Pons (tissue), 1 donor: ENCODE measurements at regions not wholly inside any gene's neighbourhood (a gene's known extent, or its start where the extent isn't known, plus 50 kb on each side); places are given as distances from the start of the nearest gene placed in this dataset.
A peak's percentile ranks its signal among the peaks of the same experiment; 100 is the strongest.

Experiments used
- DNase-seq: peaks from one replicate; pipeline ENCODE4 v3.0.0-alpha.2; 2016; ENCODE audit warnings: low spot score

DNA sequence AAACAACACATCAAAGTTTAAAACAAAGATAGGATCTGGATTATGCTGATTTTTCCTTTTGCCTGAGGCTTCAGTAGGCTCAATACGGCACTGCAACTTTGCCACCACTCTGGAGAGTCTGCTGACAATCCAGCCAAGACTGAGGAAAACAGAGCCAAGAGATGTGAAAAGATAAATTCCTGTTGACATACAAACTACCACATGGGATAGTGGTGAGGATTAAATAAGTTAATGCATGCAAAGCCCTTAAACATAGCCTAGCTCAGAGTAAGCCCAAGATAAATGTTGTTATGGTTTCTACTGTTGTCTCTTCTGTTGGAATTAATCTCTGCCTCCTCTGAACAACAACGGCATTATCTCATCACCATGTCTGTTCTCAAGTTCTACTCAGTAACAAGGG lies 245.9 kb upstream of the LMCD1 start:
- DNase-seq, result no peak

DNA sequence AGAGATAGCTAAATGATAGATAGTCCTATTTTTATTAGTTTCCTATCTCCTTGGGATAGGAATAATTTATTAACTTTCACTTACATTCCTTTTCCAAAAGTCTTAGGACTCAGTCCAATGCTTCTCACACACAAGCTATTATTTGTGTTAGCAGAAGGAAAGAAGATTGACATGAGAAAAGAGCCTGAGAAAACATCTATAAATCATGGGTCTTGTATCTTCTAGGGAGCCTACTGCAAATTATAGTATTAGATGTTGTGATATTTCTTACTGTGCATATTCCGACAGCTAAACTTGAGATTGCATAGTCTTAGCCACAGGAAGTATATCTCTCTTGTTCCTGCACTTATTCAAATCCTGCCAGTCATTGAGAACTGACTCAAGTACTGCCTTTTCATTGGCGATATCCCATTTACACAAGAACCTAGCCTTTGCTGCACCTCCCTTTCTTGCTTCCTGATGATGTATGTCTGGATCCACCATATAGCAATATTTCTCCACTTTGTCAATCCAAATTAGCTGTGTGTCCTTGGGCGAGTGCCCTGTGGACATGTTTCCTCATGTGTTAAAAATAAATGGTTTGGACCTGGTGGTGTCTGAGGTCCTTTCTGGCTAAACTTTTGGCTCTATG lies 245.1 kb upstream of the LMCD1 start:
- no peak for DNase-seq

DNA sequence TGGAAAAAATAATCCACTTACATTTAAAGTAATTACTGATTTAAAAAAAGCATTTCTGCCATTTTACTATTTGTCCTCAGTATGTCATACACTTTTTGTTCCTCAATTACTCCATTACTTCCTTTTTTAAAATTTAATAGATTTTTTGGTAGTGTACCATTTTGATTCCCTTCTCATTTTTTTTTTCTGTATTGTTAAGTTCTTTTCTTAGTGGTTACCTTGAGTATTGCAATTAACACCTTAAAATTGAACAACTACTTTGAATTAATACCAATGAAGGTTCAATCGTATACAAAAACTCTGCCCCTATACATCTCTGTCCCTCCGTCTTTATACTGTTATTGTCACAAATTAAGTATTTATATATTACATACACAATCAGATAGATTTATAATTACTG lies 240.6 kb upstream of the LMCD1 start:
- no peak for DNase-seq

DNA sequence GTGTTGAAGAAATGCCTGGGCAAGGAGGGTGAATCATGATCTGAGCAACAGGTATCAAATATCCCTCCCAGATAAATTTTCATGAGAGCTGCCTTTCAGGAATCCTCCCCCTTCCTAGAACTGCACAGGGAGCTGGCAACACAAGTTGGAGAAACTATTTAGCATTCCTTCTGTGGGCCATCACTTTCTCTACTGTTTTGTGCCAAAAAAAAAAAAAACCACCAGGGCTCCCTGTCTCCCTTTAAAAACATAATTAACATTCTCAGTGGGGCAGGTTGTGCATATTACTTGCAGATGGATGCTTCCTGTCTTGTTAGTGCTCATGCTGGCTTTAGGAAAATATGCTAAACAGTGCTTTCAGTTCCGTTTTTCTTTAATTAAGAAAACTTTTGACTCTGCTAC lies 234.9 kb upstream of the LMCD1 start:
- no peak for DNase-seq

DNA sequence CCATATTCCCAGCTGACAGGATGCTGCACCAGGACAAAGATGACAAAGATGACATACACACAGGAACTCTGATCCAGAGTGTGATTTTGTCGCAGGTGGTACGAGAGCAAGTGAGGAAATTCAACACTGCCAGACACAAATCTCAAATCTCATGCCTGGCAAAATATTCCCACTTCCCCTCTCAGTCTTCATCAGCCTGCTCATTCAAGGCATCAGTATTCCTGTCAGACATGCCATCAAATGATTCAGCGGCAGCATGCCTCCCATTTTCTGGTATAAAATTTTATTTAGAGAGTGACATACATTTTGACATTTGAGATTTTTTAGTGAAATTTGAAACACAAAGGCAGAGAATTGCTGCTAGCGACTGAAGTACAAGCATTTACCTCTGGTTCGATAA lies 228.1 kb upstream of the LMCD1 start:
- DNase-seq, result no peak

DNA sequence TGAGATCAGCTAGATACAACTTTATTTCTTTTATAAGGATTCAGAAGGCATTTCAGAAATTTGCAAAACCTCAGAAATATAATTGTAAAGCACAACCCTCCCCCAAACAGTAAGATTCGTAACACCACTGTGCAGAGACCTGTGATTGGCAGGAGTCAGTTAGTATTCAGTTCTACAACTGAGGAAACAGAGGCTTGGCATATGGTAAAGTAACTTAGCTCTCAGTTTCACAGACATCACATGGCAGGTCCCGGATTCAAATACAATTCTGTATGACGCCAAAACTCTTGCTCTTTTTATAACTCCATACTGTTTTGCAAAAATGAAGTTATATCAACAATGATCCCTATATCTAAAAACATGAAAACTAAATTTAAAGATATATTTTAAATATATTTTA lies 225.6 kb upstream of the LMCD1 start:
- no peak for DNase-seq

DNA sequence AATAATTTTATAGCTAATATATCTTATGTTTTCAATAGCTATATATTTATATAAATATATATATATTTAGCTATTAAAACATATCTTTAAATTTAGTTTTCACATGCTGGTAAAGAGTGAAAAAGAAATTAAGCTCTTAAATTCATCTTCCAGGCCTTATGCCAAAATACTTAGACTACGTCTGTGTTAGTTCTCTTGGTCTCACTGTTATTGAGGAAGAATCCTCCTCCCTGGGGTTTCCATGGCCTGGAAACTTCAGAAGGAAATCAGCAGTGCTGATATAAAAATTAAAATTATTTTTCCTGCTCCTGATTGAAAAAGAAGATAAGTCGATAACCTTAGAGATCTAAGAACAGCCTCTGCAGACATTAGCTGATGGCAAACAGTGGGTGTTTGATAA lies 225.1 kb upstream of the LMCD1 start:
- no peak for DNase-seq

DNA sequence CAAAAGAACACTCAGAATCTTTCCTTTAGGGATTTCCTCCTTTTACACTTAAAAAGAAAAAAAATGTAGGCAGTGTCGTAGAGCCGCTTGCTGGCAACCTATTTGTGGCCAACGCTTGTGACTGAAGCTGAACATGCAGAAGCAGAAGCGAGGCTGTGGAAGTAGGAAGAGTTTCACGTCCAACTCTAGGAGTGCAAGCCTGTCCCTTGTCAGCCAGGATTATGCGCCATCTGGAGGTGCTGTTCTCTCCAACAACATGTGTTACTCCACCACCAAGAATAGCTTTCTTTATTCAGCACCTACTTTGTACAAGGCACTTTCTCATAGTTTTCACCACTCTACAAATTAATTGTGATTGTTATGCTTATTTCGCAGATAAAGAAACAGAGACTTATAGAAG lies 223.2 kb upstream of the LMCD1 start:
- DNase-seq, result no peak

DNA sequence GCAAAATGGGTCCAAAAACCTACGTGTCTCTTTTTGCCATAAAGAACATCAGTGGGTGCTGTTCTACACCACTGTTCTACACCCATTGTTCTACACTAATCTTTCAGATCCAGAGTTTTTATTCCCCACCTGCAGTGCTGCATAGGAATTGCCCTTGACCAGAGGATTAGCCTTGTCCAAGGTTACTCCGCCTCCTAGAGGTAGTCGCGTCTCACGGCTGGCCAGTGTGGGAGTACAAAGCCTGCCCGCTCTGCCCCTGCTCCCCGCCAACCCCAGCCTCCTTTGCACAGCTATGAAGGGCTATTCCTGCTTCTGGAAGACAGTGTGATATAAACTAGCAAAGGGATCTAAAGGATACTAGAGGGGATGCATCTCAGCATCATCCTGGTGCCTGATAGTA lies 222.1 kb upstream of the LMCD1 start:
- no peak for DNase-seq

DNA sequence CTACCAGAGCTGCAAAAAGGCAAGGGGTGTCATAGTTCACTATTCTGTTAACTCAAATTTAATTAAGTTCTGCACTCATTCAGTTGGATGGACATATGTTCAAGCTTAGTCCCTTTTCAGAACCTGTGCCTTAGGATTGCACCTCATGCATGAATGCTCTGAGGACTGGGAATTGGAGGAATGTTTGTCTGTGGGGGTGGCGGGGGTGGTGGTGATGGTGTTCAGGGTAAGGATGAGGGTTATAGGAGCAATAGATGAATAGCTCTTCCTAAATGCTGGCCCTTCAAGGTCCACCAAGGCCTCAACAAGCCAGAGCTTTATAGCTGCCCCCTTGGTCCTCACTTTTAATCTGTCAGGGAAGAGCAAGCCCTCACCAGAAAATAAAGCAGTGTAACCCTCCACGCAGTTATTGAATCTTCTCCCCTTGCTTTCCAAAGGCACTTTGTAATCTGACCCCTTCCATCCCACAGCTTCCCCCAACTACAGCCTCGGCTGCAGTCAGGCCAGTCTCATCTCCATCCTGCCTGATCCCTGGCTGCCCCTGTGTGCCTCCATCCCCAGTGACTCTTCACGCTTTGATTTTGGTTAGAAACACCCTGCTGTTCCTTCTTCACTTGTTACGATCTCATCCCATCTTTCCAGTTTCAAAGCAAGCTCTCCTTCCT lies 221.6 kb upstream of the LMCD1 start:
- DNase-seq, result no peak

DNA sequence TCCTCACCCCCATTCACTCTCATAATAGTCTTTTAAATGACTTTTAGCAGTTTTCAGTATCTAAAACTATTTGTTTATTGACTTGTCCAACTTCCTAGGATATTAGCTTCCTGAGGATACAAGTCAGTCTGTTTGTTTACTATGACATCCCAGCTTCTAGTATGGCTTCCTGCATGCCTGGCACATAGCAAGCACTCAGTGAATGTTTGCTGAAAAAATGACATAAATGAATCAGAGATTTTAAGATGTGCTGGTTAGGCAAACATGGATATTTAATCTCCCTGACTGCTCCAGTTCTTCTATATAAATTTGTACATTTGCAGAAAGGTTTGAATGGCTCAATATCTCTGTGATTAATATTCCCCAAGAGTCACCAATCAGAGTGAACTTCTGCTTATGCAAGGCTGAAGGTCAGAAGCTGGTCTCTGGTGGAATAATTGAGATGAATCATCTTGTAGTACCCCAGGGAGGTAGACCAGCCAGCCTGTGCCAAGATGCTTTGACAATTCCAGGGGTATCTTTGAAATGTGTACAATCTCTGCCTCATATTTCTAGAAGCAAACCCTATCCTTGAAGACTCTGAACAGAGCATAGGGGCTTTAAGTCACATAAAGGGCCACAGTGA lies 219.0 kb upstream of the LMCD1 start:
- DNase-seq, result no peak

DNA sequence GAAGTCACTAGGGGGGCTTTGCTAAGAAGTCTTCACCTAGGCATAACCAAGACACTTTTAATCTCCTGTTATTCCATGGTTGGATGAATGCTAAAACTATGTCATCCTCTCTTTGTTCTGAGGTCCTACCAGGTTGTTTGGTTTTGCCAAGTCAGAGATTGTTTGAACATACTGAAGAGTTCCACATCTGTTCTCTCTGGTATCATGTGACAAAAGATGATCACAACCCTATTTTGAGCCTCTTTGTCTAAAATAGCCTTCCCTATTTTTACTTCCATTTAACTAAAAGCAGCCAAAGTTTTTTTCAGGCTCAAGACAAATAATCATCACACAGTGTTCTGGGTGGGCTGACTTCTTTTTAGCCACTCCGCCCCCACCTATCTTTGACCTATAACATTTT lies 218.4 kb upstream of the LMCD1 start:
- no peak for DNase-seq

DNA sequence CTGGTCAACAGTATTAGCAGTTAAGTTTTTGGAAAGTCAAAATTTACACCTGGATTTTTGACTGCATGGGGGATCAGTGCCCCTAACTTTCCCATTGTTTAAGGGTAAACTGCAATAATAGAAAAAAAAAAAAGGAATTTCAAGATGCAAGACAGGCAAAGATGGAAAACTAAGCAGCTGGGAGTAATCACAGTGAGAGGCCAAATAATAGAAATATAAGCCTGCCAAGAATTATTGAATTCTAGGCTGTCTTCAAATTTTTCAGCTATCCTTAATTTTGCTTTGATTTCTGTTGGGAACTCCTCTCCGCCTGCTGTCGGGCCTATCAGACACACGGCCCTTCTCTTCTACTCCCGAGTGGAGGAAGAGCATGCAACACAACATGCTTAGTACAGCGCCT lies 215.5 kb upstream of the LMCD1 start:
- DNase-seq, result no peak

DNA sequence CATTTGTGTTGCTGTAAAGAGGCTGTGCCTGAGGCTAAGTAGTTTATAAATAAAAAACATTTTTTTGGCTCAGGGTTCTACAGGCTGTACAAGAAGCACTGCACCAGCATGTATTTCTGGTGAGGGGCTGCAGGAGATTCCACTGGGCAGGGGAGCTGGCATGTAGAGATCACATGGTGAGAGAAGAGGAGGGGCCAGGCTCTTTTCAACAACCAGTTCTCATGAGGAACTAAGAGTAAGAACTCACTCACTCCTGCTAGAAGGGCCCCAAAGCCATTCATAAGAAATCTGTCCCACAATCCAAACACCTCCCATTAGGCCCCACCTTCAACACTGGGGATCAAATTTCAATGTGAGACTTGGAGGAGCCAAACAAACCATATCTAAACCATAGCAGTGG lies 214.9 kb upstream of the LMCD1 start:
- no peak for DNase-seq

DNA sequence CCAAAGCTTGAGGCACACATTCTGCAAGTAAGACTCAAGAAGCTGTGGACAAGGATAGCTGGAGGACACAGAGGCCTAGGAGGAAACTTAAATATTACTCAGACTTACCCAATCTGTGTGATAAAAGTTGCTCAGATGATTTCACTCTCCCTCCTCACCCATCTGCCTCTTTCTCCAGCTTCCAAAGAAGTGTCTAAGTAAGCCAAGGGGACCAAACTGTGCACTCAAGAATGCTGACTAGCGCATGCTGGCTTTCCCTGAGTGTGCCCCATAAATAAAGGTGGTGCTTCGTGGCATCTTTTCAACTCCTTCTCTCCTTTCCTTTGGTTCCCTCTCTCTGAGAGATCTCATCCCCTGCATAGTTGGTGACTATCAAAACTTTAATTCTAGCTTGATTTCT lies 211.0 kb upstream of the LMCD1 start:
- no peak for DNase-seq

DNA sequence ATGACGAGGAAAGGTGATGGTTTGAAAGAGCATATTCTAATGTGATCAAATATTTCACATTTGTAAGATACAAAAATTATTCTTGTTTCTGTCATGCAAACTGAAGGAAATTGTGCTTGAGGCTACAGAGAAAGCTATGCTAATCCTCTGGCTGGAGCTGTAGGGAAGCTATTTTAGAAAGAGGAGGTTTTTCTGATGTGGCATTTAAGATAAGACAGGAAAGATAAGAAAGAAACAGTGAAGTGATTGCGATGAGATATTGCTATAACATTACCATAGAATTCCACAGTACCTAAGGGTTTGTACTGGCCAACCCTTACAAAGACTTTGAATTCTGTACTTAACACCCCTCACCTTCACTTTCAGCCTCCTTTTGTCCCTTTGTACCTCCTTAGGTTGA lies 205.2 kb upstream of the LMCD1 start:
- DNase-seq, result no peak

DNA sequence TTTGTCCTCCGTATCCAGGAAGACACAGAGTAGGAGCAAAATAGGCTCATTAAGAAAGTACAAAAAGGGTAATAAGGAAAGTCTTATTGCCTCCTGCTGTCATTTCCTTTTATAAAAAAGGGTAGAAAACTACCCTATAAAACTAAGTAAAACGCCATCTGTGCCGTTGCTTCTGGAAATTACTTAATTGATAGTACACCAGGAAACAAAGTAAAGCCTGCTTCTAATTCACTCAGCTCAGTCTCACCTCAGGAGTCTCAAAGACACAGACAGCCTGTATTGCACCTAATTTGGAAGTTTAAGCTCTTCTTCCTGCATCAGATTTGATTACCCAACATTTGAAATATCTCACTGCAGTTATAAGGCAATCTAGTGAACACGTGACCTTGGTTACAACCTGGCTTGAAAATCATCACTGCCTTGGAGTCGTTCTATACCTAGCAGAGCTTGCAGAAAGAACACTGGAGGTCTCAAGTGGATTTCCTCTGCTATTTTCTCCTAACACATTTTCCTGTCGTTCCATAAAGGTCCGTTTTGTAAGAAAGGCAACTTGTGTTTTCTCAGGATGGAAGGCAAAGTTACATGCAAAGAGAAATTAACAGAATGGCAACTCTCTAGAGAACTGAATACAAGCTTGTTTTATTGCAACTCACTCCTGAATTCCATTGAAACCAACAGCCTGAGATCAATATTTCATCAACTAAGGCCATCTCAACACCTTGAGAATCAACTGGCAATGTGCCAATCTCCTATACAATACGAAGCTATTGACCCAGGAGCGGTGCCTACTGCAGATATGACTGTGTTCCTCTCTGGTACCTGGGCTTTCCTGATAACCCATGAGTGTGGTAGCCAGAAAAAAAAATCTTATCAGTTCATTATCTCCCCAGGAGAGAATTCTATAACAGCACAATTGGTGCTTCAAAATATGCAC lies 203.3 kb upstream of the LMCD1 start:
- DNase-seq, result no peak

DNA sequence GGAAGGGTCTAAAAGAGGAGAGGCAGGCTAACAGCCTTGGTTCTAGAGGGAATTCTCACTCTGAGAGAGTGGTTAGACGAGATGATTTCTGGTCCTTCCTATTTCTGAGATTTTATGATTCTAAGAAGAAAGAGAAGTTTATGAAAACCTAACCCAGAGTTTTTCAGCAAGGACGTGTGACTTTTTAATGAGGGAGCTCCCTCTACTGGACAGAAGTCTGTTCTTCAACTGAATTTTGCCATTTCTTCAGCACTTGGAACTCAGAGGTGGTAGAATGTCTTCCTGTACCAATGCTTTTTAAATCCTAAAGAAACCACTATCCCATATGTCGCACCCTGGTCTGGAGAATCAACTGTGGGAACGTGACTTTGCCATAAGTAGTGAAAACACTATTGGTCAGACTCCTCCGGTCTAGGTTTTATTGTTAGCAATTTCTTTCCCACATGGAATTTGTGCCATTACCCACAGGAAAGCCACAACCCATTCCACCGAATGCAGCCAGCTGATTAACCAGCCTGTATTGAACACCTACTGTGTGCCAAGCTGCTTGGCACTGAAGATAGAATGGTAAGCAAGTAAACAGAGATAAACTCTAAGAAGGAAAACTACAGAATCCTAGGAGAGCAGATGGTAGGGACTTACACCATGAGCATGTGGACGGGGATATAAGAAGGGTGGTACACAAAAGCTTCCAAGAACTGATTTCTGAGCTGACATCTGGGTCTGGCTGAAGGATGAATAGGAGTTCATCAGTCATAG lies 199.5 kb upstream of the LMCD1 start:
- peak; percentile 55 for DNase-seq

DNA sequence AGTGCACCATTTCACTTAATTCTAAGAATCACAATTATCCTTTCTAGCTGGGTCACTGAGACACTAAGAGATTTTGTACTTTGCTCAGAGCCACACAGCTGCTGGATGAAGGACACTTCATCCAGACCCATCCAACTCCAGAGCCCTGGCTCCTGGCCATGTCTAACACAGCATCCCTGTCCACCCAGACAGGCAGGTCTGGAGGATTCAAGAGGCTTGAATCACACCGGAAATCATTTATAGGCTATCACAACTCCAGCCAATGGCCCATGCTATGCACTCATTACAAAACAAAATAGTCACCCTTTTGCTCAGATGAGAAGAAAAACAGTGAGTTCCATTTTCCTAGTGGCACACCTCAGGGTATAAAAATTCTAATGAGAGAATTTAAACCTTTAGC lies 198.2 kb upstream of the LMCD1 start:
- no peak for DNase-seq

DNA sequence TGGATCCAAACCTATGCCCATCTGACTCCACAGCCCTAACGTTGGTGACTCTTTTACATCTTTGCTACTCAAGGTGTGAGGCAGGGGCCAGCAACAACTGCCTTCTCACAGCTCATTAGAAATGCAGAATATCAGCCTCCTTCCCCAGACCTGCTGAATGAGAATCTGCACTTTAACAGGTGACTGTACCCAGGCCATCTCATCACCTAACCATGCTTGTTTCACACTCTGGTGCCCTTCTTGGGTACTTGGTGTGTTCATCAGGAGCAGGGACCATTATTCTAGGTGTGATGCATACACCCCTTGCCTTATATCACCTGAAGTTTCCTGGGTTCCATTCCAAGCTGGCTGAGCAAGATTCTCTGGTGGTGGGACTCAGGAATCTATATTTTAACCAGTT lies 196.3 kb upstream of the LMCD1 start:
- DNase-seq, result no peak

DNA sequence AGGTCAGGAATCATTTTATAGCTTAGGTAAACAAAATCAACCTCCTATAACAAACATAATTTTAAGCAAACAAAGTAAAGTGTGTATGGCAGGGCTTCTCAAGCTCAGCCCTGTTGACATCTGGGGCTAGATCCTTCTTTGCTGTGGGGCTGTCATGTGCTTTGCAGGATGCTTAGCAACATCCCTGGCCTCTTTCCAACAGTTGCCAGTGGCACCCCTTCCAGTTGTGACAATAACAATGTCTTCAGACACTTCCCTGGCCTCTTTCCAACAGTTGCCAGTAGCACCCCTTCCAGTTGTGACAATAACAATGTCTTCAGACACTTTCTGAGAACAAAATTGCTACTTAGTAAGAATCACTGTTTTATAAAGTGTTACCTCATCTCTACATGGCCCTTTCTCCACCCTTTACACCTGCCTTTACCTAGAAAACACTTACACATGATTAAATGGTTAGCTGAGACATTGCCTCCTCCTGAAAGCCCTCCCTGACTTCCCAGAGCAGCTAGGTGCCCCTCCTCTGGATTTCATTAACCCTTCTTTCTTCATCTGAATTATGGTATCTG lies 194.0 kb upstream of the LMCD1 start:
- DNase-seq, result peak; percentile 26

DNA sequence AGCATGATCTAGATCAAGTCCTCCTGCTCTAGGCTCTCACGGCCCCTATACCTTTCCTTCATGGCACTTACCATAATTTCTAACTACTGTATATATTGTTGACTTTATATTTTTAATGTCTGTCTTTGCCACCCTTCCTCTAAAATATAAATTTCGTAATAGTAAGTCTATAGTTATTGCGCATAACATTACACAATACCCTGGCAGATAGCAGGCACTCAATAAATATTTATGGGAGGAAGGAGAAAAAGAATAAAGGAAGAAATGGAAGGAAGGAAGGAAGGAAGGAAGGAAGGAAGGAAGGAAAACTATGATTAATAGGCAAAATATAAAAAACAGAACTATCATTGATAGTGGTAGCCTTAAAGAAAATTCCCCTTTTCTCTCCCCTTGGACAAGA lies 190.3 kb upstream of the LMCD1 start:
- DNase-seq, result no peak
